K562 (cell line): ENCODE measurements at regions not wholly inside any gene's neighbourhood (a gene's known extent, or its start where the extent isn't known, plus 50 kb on each side); places are given as distances from the start of the nearest gene placed in this dataset.
A peak's percentile ranks its signal among the peaks of the same experiment; 100 is the strongest.

Experiments
- ATAC-seq: fragments of 200-7000 bp; cut with Tn5 transposase; 3 replicates; pipeline ENCODE4 v1.9.1; 2020; ENCODE audit warnings: moderate library complexity
- BruUV-seq: library from RNA; stranded (reverse); fragments of 400-500 nt; replicated peaks from 2 replicates; lab custom pipeline; 2021; lab: Mats Ljungman, UMichigan
- CTCF ChIA-PET: fragments of 300-600 bp; formaldehyde crosslinking; extraction: SDS; loops from one replicate; lab custom pipeline; 2021; ENCODE audit warnings: low intra/inter-chr PET ratio; lab: Yijun Ruan, JAX
- POLR2A ChIA-PET: fragments of 300-600, 350-650 bp; sonication (Branson Sonifier 250); formaldehyde crosslinking; extraction: SDS; loops from one replicate; lab custom pipeline; 2021; ENCODE audit warnings: antibody characterized with exemption, inconsistent platforms; lab: Yijun Ruan, JAX
- DNase-seq, 4 experiments: peaks; one replicate each; pipeline versions ENCODE4 v3.0.0 to v3.0.0-alpha.2; 2011 to 2018; ENCODE audit warnings: low spot score in 3 of 4, mixed read lengths in 3 of 4; ENCODE audit errors: extremely low read depth in 1 of 4
- FAIRE-seq: peaks from 2 replicates; lab custom pipeline; 2011; peaks lifted over from hg19 to GRCh38; lab: Jason Lieb, UNC
- H2AFZ ChIP-seq: 2 replicates; pipeline ENCODE4 v1.6.0; 2011; ENCODE audit warnings: low read depth, low read length, control low read depth, inconsistent platforms
- H3K27ac ChIP-seq: fragments of 200-600 bp; 3 replicates; pipeline ENCODE4 v1.8.0; 2011; ENCODE audit warnings: low read depth, mild to moderate bottlenecking, control low read depth, inconsistent platforms, low read length, moderate library complexity, mixed read lengths; ENCODE audit errors: extremely low read depth
- H3K27me3 ChIP-seq, 2 experiments: fragments of 300-600 bp in 1 of 2; 2 replicates in 1 of 2; 3 replicates in 1 of 2; pipeline versions ENCODE4 v1.6.0 to v1.8.0; 2011; ENCODE audit warnings: inconsistent platforms in 2 of 2, low read length in 2 of 2, mild to moderate bottlenecking in 1 of 2, mixed read lengths in 1 of 2, moderate library complexity in 1 of 2; ENCODE audit not compliant: control insufficient read depth in 2 of 2, insufficient read depth in 2 of 2
- H3K36me3 ChIP-seq: fragments of 300-600 bp; 3 replicates; pipeline ENCODE4 v1.8.0; 2011; ENCODE audit warnings: mild to moderate bottlenecking, low read length, inconsistent platforms; ENCODE audit not compliant: control insufficient read depth, insufficient read depth
- H3K4me1 ChIP-seq, 2 experiments: fragments of 200-600 bp in 1 of 2; replicated peaks in 1 of 2; 2 replicates in 1 of 2; 3 replicates in 1 of 2; pipeline versions ENCODE4 v1.5.1 to v1.8.0; 2011; ENCODE audit warnings: inconsistent platforms in 2 of 2, low read length in 2 of 2, mild to moderate bottlenecking in 1 of 2, mixed read lengths in 1 of 2, moderate library complexity in 1 of 2; ENCODE audit not compliant: control insufficient read depth in 2 of 2, insufficient read depth in 2 of 2
- H3K4me2 ChIP-seq: 2 replicates; pipeline ENCODE4 v1.6.1; 2011; ENCODE audit warnings: low read length, control low read depth, inconsistent platforms, mixed read lengths; ENCODE audit not compliant: insufficient read depth
- H3K4me3 ChIP-seq: fragments of 200-600 bp; sonication (generic), shearing (Covaris generic); 2 replicates; pipeline ENCODE4 v1.5.1; 2016; ENCODE audit warnings: control low read depth, inconsistent platforms
- H3K79me2 ChIP-seq: fragments of 200-600 bp; 3 replicates; pipeline ENCODE4 v1.8.0; 2011; ENCODE audit warnings: low read length, inconsistent platforms; ENCODE audit not compliant: control insufficient read depth, insufficient read depth
- H3K9ac ChIP-seq, 2 experiments: 2 replicates each; pipeline versions ENCODE4 v1.6.0 to v1.6.1; 2011; ENCODE audit warnings: low read depth in 2 of 2, low read length in 2 of 2, control low read depth in 1 of 2, inconsistent platforms in 1 of 2, mild to moderate bottlenecking in 1 of 2, mixed read lengths in 1 of 2; ENCODE audit not compliant: insufficient read depth in 1 of 2
- H3K9me1 ChIP-seq: one replicate; pipeline ENCODE4 v1.6.0; 2011; ENCODE audit warnings: inconsistent platforms, mild to moderate bottlenecking, low read length, moderate library complexity; ENCODE audit not compliant: control insufficient read depth, insufficient read depth
- H3K9me3 ChIP-seq: replicated peaks from 2 replicates; pipeline ENCODE4 v1.5.1; 2011; ENCODE audit warnings: low read depth, low read length, inconsistent platforms; ENCODE audit not compliant: control insufficient read depth, insufficient read depth
- H4K20me1 ChIP-seq: replicated peaks from 2 replicates; pipeline ENCODE4 v1.6.1; 2011; ENCODE audit warnings: low read length, inconsistent platforms, mixed read lengths; ENCODE audit not compliant: control insufficient read depth, insufficient read depth
- GABPA ChIP-seq: fragments of 200-800 bp; sonication (Bioruptor generic); conservative IDR thresholded peaks from 2 replicates; pipeline ENCODE4 v1.6.1; 2016; ENCODE audit warnings: low read depth, missing genetic modification characterization, missing compliant biosample characterization
- IRF2 ChIP-seq: sonication (generic); formaldehyde crosslinking; IDR thresholded peaks from 2 replicates; pipeline ENCODE4 v1.8.1; 2022; ENCODE audit warnings: mild to moderate bottlenecking, missing genetic modification reagents
- KLF1 ChIP-seq: fragments of 450-650 bp; IDR thresholded peaks from 2 replicates; pipeline ENCODE4 v1.6.1; 2016; ENCODE audit warnings: missing genetic modification characterization, missing compliant biosample characterization
- NFIC ChIP-seq: fragments of 450-650 bp; IDR thresholded peaks from 2 replicates; pipeline ENCODE4 v1.6.1; 2017; ENCODE audit warnings: mild to moderate bottlenecking, inconsistent platforms
- NFIX ChIP-seq: fragments of 250-450 bp; sonication (Bioruptor Pico); IDR thresholded peaks from 2 replicates; pipeline ENCODE4 v1.4.0; 2020; ENCODE audit warnings: low read depth, mild to moderate bottlenecking, moderate library complexity
- TAF1 ChIP-seq: IDR thresholded peaks from 2 replicates; pipeline ENCODE4 v1.6.1; 2011; ENCODE audit warnings: mild to moderate bottlenecking, low read length, moderate library complexity; ENCODE audit not compliant: insufficient read depth, control insufficient read depth, severe bottlenecking; ENCODE audit errors: extremely low read depth
- ZBED1 ChIP-seq: IDR thresholded peaks from 2 replicates; pipeline ENCODE4 v1.6.1; 2014
- ZNF133 ChIP-seq: fragments of 250-450 bp; sonication (Bioruptor Pico); IDR thresholded peaks from 2 replicates; pipeline ENCODE4 v1.4.0; 2020; ENCODE audit warnings: mild to moderate bottlenecking
- WGBS: fragments of 100-300 bp; shearing (Covaris generic); methylation state at CpG from one replicate; pipeline ENCODE4 v1.1.6; 2016; ENCODE audit warnings: low coverage, mixed read lengths; ENCODE audit not compliant: insufficient coverage; ENCODE audit errors: missing lambda C conversion rate; 5-methylcytosine and 5-hydroxymethylcytosine counted together
- in situ Hi-C: fragments of 300-500 bp; cut with MboI; formaldehyde crosslinking; loops from 4 replicates; pipeline ENCODE4 v1.15.0; 2018; ENCODE audit warnings: inconsistent platforms, mixed read lengths
- intact Hi-C: fragments of 100-400 bp; cut with micrococcal nuclease; formaldehyde crosslinking; loops from 2 replicates; pipeline ENCODE4 v1.14.2; 2022
- TF ChIP-seq, protein P1 (sequence below): fragments of 150-350 bp; conservative IDR thresholded peaks from 2 replicates; pipeline ENCODE4 v1.6.1; 2014; ENCODE audit warnings: low read length
- TF ChIP-seq, protein P2 (sequence below), 3 experiments: fragments of 200-800 bp in 1 of 3; sonication (Bioruptor generic) in 1 of 3; sonication (generic) in 1 of 3; formaldehyde crosslinking in 1 of 3; IDR thresholded peaks; 2 replicates each; pipeline versions ENCODE4 v1.6.1 to v1.8.0; 2016 to 2022; ENCODE audit warnings: mild to moderate bottlenecking in 2 of 3, missing compliant biosample characterization in 2 of 3, missing genetic modification characterization in 2 of 3, missing genetic modification reagents in 1 of 3
- TF ChIP-seq, protein P3 (sequence below): fragments of 250-450 bp; sonication (Bioruptor Pico); IDR thresholded peaks from 2 replicates; pipeline ENCODE4 v1.4.0; 2020; ENCODE audit warnings: mild to moderate bottlenecking, moderate library complexity
- TF ChIP-seq, protein P4 (sequence below), 2 experiments: IDR thresholded peaks; 2 replicates each; pipeline ENCODE4 v1.6.1; 2011; ENCODE audit warnings: borderline replicate concordance in 1 of 2, control low read depth in 1 of 2, low read depth in 1 of 2, low read length in 1 of 2, mild to moderate bottlenecking in 1 of 2, mixed read lengths in 1 of 2, moderate library complexity in 1 of 2; ENCODE audit not compliant: insufficient read depth in 1 of 2, insufficient read length in 1 of 2, poor library complexity in 1 of 2, severe bottlenecking in 1 of 2; ENCODE audit errors: extremely low read depth in 1 of 2

DNA sequence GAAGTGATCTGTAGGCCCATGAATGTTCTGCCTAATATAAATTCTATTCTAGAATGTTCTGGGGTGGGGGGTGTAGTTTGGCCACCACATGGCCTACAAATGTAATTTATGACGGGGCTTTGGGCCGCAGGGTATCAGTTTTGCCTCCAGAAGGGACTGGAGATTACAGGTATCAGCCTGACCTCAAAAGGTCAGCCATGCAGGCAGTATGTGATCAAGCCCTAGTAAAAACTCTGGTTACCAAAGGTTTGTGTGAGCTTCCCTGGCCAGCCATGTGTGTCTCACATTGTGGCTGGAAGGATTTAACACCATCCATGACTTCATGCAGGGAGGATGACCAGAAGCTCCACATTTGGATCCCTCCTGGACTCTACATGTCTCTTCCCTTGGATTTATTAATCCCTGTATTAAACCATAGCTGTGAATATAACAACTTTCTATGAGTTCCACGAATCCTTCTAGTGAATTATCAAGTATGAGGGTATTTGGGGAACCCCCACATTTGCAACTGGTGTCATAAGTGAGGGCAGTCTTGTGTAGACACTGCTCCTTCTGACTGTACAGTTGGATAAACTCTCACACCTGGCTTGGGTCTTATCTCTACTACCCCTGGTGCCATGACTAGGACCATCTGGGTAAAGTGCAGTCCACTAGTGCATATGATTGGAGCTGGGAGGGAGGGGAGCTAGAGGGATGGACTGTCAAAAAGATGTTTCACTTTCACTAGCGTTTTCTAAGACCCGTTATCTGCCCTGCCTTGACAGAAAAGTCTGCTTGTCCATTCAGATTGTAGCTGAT lies 50.0 kb upstream of the RFX7 start:
- Histone ChIP-seq H3K27ac (no peak overlapping the region), H3K9me1 (no peaks in the 10 kb centered on the region), H3K9ac (no peak overlapping the region), H3K9me3 (no peaks in the 10 kb centered on the region), H3K4me3 (no peak overlapping the region), H3K4me2 (no peak overlapping the region; the same call in 1 of the 2 replicates), H4K20me1 (no peaks in the 10 kb centered on the region), H3K36me3 (no peaks in the 10 kb centered on the region), H3K4me1 (peaks cover 0 to 5% of the 10 kb centered on the region in 2 experiments; a peak in 2 of 5 replicates), H3K27me3 (no peaks in the 10 kb centered on the region), H2AFZ (no peak overlapping the region), H3K79me2 (no peaks in the 10 kb centered on the region)
- in situ Hi-C loops: no loop called here
- peak; percentile 6 for FAIRE-seq
- WGBS: 2% methylated on average over 5 of the region's 5 CpGs
- POLR2A ChIA-PET: no interaction called here
- CTCF ChIA-PET: no interaction called here
- intact Hi-C loops: no loop called here
- no peak for ATAC-seq
- BruUV-seq: no TSS peak
- DNase-seq: peak in 2 of 4 experiments; percentile 10 to 22
- TF ChIP-seq ZBED1 (no peak), ZNF133 (no peak), IRF2 (CRISPR knock-in tag) (no peak), KLF1 (tag) (no peak), NFIX (CRISPR knock-in tag) (no peak), GABPA (tag) (no peak), TAF1 (no peak), NFIC (no peak; the same call in 1 of the 2 replicates)
- TF ChIP-seq, protein P1, sequence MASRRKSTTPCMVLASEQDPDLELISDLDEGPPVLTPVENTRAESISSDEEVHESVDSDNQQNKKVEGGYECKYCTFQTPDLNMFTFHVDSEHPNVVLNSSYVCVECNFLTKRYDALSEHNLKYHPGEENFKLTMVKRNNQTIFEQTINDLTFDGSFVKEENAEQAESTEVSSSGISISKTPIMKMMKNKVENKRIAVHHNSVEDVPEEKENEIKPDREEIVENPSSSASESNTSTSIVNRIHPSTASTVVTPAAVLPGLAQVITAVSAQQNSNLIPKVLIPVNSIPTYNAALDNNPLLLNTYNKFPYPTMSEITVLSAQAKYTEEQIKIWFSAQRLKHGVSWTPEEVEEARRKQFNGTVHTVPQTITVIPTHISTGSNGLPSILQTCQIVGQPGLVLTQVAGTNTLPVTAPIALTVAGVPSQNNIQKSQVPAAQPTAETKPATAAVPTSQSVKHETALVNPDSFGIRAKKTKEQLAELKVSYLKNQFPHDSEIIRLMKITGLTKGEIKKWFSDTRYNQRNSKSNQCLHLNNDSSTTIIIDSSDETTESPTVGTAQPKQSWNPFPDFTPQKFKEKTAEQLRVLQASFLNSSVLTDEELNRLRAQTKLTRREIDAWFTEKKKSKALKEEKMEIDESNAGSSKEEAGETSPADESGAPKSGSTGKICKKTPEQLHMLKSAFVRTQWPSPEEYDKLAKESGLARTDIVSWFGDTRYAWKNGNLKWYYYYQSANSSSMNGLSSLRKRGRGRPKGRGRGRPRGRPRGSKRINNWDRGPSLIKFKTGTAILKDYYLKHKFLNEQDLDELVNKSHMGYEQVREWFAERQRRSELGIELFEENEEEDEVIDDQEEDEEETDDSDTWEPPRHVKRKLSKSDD: no peak
- TF ChIP-seq, protein P2, sequence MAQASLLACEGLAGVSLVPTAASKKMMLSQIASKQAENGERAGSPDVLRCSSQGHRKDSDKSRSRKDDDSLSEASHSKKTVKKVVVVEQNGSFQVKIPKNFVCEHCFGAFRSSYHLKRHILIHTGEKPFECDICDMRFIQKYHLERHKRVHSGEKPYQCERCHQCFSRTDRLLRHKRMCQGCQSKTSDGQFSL (CRISPR knock-in tag; IDR thresholded peaks at IDR 0.05): no peak
- TF ChIP-seq, protein P2 (tag; IDR thresholded peaks at IDR 0.05): peak in 1 of 2 experiments; percentile 42; a peak in 1 of 4 replicates
- TF ChIP-seq, protein P3, sequence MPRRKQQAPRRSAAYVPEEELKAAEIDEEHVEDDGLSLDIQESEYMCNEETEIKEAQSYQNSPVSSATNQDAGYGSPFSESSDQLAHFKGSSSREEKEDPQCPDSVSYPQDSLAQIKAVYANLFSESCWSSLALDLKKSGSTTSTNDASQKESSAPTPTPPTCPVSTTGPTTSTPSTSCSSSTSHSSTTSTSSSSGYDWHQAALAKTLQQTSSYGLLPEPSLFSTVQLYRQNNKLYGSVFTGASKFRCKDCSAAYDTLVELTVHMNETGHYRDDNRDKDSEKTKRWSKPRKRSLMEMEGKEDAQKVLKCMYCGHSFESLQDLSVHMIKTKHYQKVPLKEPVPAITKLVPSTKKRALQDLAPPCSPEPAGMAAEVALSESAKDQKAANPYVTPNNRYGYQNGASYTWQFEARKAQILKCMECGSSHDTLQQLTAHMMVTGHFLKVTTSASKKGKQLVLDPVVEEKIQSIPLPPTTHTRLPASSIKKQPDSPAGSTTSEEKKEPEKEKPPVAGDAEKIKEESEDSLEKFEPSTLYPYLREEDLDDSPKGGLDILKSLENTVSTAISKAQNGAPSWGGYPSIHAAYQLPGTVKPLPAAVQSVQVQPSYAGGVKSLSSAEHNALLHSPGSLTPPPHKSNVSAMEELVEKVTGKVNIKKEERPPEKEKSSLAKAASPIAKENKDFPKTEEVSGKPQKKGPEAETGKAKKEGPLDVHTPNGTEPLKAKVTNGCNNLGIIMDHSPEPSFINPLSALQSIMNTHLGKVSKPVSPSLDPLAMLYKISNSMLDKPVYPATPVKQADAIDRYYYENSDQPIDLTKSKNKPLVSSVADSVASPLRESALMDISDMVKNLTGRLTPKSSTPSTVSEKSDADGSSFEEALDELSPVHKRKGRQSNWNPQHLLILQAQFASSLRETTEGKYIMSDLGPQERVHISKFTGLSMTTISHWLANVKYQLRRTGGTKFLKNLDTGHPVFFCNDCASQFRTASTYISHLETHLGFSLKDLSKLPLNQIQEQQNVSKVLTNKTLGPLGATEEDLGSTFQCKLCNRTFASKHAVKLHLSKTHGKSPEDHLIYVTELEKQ (CRISPR knock-in tag): no peak
- TF ChIP-seq, protein P4, sequence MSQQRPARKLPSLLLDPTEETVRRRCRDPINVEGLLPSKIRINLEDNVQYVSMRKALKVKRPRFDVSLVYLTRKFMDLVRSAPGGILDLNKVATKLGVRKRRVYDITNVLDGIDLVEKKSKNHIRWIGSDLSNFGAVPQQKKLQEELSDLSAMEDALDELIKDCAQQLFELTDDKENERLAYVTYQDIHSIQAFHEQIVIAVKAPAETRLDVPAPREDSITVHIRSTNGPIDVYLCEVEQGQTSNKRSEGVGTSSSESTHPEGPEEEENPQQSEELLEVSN (IDR thresholded peaks at IDR 0.05; ENCODE audit: borderline replicate concordance in 1 of 2, extremely low read depth in 1 of 2, insufficient read depth in 1 of 2, insufficient read length in 1 of 2, low read depth in 1 of 2, low read length in 1 of 2, poor library complexity in 1 of 2, severe bottlenecking in 1 of 2): no peak
